ENCODE measurements at regions not wholly inside any gene's neighbourhood (a gene's known extent, or its start where the extent isn't known, plus 50 kb on each side); places are given as distances from the start of the nearest gene placed in this dataset.
"Not testable (repeated sequence)": the region's sequence is repeated elsewhere in the genome, so short reads cannot be mapped to it uniquely, and the experiment has no call there.

- DNase-seq (ENCODE audit: low spot score): no peak
Measured at GRCh38 chr11:38582151-38582550, 1984.1 kb upstream of the RAG2 start.

GRCh38 chr11:38577769-38578168 lies 1979.7 kb upstream of the RAG2 start:
- DNase-seq (ENCODE audit: low spot score): no peak

- DNase-seq (ENCODE audit: low spot score): no peak
Measured at GRCh38 chr11:38562562-38562961, 1964.5 kb upstream of the RAG2 start.

GRCh38 chr11:38553148-38553547 lies 1955.1 kb upstream of the RAG2 start:
- no peak for DNase-seq (ENCODE audit: low spot score)

GRCh38 chr11:38547462-38547861 lies 1949.4 kb upstream of the RAG2 start:
- DNase-seq (ENCODE audit: low spot score): no peak

GRCh38 chr11:38543986-38544385 lies 1946.0 kb upstream of the RAG2 start:
- no peak for DNase-seq (ENCODE audit: low spot score)

- no peak for DNase-seq (ENCODE audit: low spot score)
Measured at GRCh38 chr11:38543311-38543710, 1945.3 kb upstream of the RAG2 start.

GRCh38 chr11:38538866-38539680 lies 1941.0 kb upstream of the RAG2 start:
- no peak for DNase-seq (ENCODE audit: low spot score)

GRCh38 chr11:38530226-38530625 lies 1932.2 kb upstream of the RAG2 start:
- DNase-seq (ENCODE audit: low spot score): no peak

GRCh38 chr11:38524945-38525344 lies 1926.9 kb upstream of the RAG2 start:
- DNase-seq (ENCODE audit: low spot score): no peak

GRCh38 chr11:38517991-38518390 lies 1920.0 kb upstream of the RAG2 start:
- DNase-seq (ENCODE audit: low spot score): no peak

- not testable (repeated sequence) for DNase-seq (ENCODE audit: low spot score)
Measured at GRCh38 chr11:38512830-38513229, 1914.8 kb upstream of the RAG2 start.

- DNase-seq (ENCODE audit: low spot score): no peak
Measured at GRCh38 chr11:38510041-38510440, 1912.0 kb upstream of the RAG2 start.

- DNase-seq (ENCODE audit: low spot score): no peak
Measured at GRCh38 chr11:38503876-38504275, 1905.8 kb upstream of the RAG2 start.

GRCh38 chr11:38498721-38499120 lies 1900.7 kb upstream of the RAG2 start:
- DNase-seq (ENCODE audit: low spot score): no peak

GRCh38 chr11:38491986-38492385 lies 1894.0 kb upstream of the RAG2 start:
- no peak for DNase-seq (ENCODE audit: low spot score)

GRCh38 chr11:38481391-38481790 lies 1883.4 kb upstream of the RAG2 start:
- no peak for DNase-seq (ENCODE audit: low spot score)

- DNase-seq (ENCODE audit: low spot score): no peak
Measured at GRCh38 chr11:38476808-38477575, 1879.0 kb upstream of the RAG2 start.

- DNase-seq (ENCODE audit: low spot score): no peak
Measured at GRCh38 chr11:38461751-38462150, 1863.7 kb upstream of the RAG2 start.

- no peak for DNase-seq (ENCODE audit: low spot score)
Measured at GRCh38 chr11:38460896-38461295, 1862.9 kb upstream of the RAG2 start.

- DNase-seq (ENCODE audit: low spot score): no peak
Measured at GRCh38 chr11:38460429-38460828, 1862.4 kb upstream of the RAG2 start.

- DNase-seq (ENCODE audit: low spot score): no peak
Measured at GRCh38 chr11:38456371-38456770, 1858.3 kb upstream of the RAG2 start.

- DNase-seq (ENCODE audit: low spot score): no peak
Measured at GRCh38 chr11:38448284-38448683, 1850.2 kb upstream of the RAG2 start.
